H1 (cell line): ENCODE measurements at regions not wholly inside any gene's neighbourhood (a gene's known extent, or its start where the extent isn't known, plus 50 kb on each side); places are given as distances from the start of the nearest gene placed in this dataset.

ENCODE experiments used
- CTCF ChIP-seq, 3 experiments: IDR thresholded peaks; 1 replicate in 2 of 3; 2 replicates in 1 of 3; pipeline versions ENCODE4 v1.5.1 to v1.6.1; 2011; ENCODE audit warnings: low read length in 3 of 3, mild to moderate bottlenecking in 3 of 3, inconsistent platforms in 2 of 3, low read depth in 1 of 3, moderate library complexity in 1 of 3; ENCODE audit not compliant: insufficient read depth in 1 of 3; ENCODE audit errors: control extremely low read depth in 1 of 3
- EZH2 ChIP-seq: fragments of 200-600 bp; sonication (generic); IDR thresholded peaks from 2 replicates; pipeline ENCODE4 v1.7.1; 2012; ENCODE audit warnings: low read depth, mild to moderate bottlenecking, moderate library complexity, low read length, inconsistent platforms; ENCODE audit not compliant: severe bottlenecking
- MAFK ChIP-seq: IDR thresholded peaks from 2 replicates; pipeline ENCODE4 v1.6.1; 2012; ENCODE audit warnings: low read depth, mild to moderate bottlenecking, improper control_type of control experiment, low read length
- POLR2AphosphoS5 ChIP-seq: IDR thresholded peaks from 2 replicates; pipeline ENCODE4 v1.6.1; 2011; ENCODE audit warnings: low read depth, low read length

- TF ChIP-seq POLR2AphosphoS5 (no peak), CTCF (IDR thresholded peaks at IDR 0.05; ENCODE audit: control extremely low read depth in 1 of 3, insufficient read depth in 1 of 3, low read depth in 1 of 3, low read length in 3 of 3) (no peak), EZH2 (no peak), MAFK (no peak)
These were observed 998.8 kb downstream of the GLUD2 start for GRCh38 chrX:122046226-122046625.
